RKO (cell line): ENCODE measurements at regions not wholly inside any gene's neighbourhood (a gene's known extent, or its start where the extent isn't known, plus 50 kb on each side); places are given as distances from the start of the nearest gene placed in this dataset.
"Not testable (repeated sequence)": the region's sequence is repeated elsewhere in the genome, so short reads cannot be mapped to it uniquely, and the experiment has no call there.

Experiments
- DNase-seq: peaks from one replicate; pipeline ENCODE4 v3.0.0-alpha.2; 2016; ENCODE audit warnings: low spot score

- not testable (repeated sequence) for DNase-seq
These were observed 50.5 kb upstream of the MED13L start for GRCh38 chr12:116327992-116328391.

- DNase-seq: no peak
These were observed 54.4 kb upstream of the MED13L start for GRCh38 chr12:116331876-116332275.

GRCh38 chr12:116332705-116333380 lies 55.4 kb upstream of the MED13L start:
- no peak for DNase-seq

- no peak for DNase-seq
These were observed 55.9 kb upstream of the MED13L start for GRCh38 chr12:116333402-116333801.

- no peak for DNase-seq
These were observed 59.1 kb upstream of the MED13L start for GRCh38 chr12:116336542-116337065.

GRCh38 chr12:116337312-116337711 lies 59.8 kb upstream of the MED13L start:
- no peak for DNase-seq

GRCh38 chr12:116338064-116338846 lies 60.8 kb upstream of the MED13L start:
- DNase-seq: no peak

GRCh38 chr12:116339062-116339461 lies 61.6 kb upstream of the MED13L start:
- no peak for DNase-seq

- DNase-seq: peak; percentile 11
These were observed 62.4 kb upstream of the MED13L start for GRCh38 chr12:116339800-116340371.

- DNase-seq: no peak
These were observed 65.9 kb upstream of the MED13L start for GRCh38 chr12:116343331-116343884.

- no peak for DNase-seq
These were observed 68.7 kb upstream of the MED13L start for GRCh38 chr12:116346222-116346621.

- peak; percentile 26 for DNase-seq
These were observed 69.2 kb upstream of the MED13L start for GRCh38 chr12:116346741-116347140.

GRCh38 chr12:116347265-116347664 lies 69.8 kb upstream of the MED13L start:
- DNase-seq: no peak

GRCh38 chr12:116352315-116352835 lies 74.9 kb upstream of the MED13L start:
- no peak for DNase-seq

- no peak for DNase-seq
These were observed 76.5 kb upstream of the MED13L start for GRCh38 chr12:116353958-116354357.

- no peak for DNase-seq
These were observed 77.0 kb upstream of the MED13L start for GRCh38 chr12:116354534-116354933.

GRCh38 chr12:116354950-116355783 lies 77.7 kb upstream of the MED13L start:
- no peak for DNase-seq

- DNase-seq: no peak
These were observed 81.0 kb upstream of the MED13L start for GRCh38 chr12:116358536-116358892.

GRCh38 chr12:116358893-116359761 lies 81.6 kb upstream of the MED13L start:
- DNase-seq: peak; percentile 79

GRCh38 chr12:116360579-116361413 lies 83.3 kb upstream of the MED13L start:
- no peak for DNase-seq
